Tibial nerve (tissue), 4 donors: ENCODE measurements at regions not wholly inside any gene's neighbourhood (a gene's known extent, or its start where the extent isn't known, plus 50 kb on each side); places are given as distances from the start of the nearest gene placed in this dataset.

Experiments
- EP300 ChIP-seq, 2 donors: sonication (generic); formaldehyde crosslinking; IDR thresholded peaks; one replicate each; pipeline ENCODE4 v1.6.1; 2017; ENCODE audit warnings: antibody characterized with exemption in 2 of 2, mild to moderate bottlenecking in 1 of 2
- TF ChIP-seq, protein P1 (sequence below), 5 experiments: fragments of 200-600 bp in 3 of 5; fragments of 450-650 bp in 2 of 5; sonication (generic) in 3 of 5; IDR thresholded peaks; one replicate each; pipeline ENCODE4 v1.5.1; 2016 to 2019; ENCODE audit warnings: antibody characterized with exemption in 5 of 5, mild to moderate bottlenecking in 3 of 5, moderate library complexity in 2 of 5

- TF ChIP-seq, protein P1, sequence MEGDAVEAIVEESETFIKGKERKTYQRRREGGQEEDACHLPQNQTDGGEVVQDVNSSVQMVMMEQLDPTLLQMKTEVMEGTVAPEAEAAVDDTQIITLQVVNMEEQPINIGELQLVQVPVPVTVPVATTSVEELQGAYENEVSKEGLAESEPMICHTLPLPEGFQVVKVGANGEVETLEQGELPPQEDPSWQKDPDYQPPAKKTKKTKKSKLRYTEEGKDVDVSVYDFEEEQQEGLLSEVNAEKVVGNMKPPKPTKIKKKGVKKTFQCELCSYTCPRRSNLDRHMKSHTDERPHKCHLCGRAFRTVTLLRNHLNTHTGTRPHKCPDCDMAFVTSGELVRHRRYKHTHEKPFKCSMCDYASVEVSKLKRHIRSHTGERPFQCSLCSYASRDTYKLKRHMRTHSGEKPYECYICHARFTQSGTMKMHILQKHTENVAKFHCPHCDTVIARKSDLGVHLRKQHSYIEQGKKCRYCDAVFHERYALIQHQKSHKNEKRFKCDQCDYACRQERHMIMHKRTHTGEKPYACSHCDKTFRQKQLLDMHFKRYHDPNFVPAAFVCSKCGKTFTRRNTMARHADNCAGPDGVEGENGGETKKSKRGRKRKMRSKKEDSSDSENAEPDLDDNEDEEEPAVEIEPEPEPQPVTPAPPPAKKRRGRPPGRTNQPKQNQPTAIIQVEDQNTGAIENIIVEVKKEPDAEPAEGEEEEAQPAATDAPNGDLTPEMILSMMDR (IDR thresholded peaks at IDR 0.05), result no peak
- TF ChIP-seq EP300 (IDR thresholded peaks at IDR 0.05), result no peak
These were observed 178.2 kb upstream of the CAMK1G start for GRCh38 chr1:209405183-209405814.
